G401.6 (cell line): ENCODE measurements at regions not wholly inside any gene's neighbourhood (a gene's known extent, or its start where the extent isn't known, plus 50 kb on each side); places are given as distances from the start of the nearest gene placed in this dataset.

Experiments used
- FAIRE-seq: peaks from 2 replicates; lab custom pipeline; 2012; peaks lifted over from hg19 to GRCh38; lab: Jason Lieb, UNC

- no peak for FAIRE-seq
Measured at GRCh38 chr4:189291939-189292338, 648.7 kb upstream of the FRG1 start.

GRCh38 chr4:189293459-189293858 is 647.2 kb upstream of the FRG1 start:
- FAIRE-seq = no peak

- FAIRE-seq = no peak
Measured at GRCh38 chr4:189294574-189294973, 646.1 kb upstream of the FRG1 start.

GRCh38 chr4:189299706-189300105 is 641.0 kb upstream of the FRG1 start:
- FAIRE-seq = no peak

- no peak for FAIRE-seq
Measured at GRCh38 chr4:189301692-189302091, 639.0 kb upstream of the FRG1 start.

GRCh38 chr4:189302719-189303118 is 638.0 kb upstream of the FRG1 start:
- FAIRE-seq = no peak

- FAIRE-seq = no peak
Measured at GRCh38 chr4:189304167-189304566, 636.5 kb upstream of the FRG1 start.

GRCh38 chr4:189304809-189305208 is 635.9 kb upstream of the FRG1 start:
- FAIRE-seq = no peak

- FAIRE-seq = no peak
Measured at GRCh38 chr4:189305500-189305899, 635.2 kb upstream of the FRG1 start.

GRCh38 chr4:189311251-189311650 is 629.4 kb upstream of the FRG1 start:
- no peak for FAIRE-seq

GRCh38 chr4:189313064-189313463 is 627.6 kb upstream of the FRG1 start:
- no peak for FAIRE-seq

GRCh38 chr4:189313861-189314513 is 626.7 kb upstream of the FRG1 start:
- FAIRE-seq = no peak

- no peak for FAIRE-seq
Measured at GRCh38 chr4:189322426-189322825, 618.2 kb upstream of the FRG1 start.

- FAIRE-seq = no peak
Measured at GRCh38 chr4:189341881-189342280, 598.8 kb upstream of the FRG1 start.

GRCh38 chr4:189355590-189355989 is 585.1 kb upstream of the FRG1 start:
- FAIRE-seq = no peak

GRCh38 chr4:189362364-189362763 is 578.3 kb upstream of the FRG1 start:
- no peak for FAIRE-seq

GRCh38 chr4:189364032-189364449 is 576.6 kb upstream of the FRG1 start:
- FAIRE-seq = no peak

- no peak for FAIRE-seq
Measured at GRCh38 chr4:189365451-189365850, 575.2 kb upstream of the FRG1 start.

GRCh38 chr4:189367832-189368231 is 572.8 kb upstream of the FRG1 start:
- FAIRE-seq = no peak

- no peak for FAIRE-seq
Measured at GRCh38 chr4:189374176-189374575, 566.5 kb upstream of the FRG1 start.

- no peak for FAIRE-seq
Measured at GRCh38 chr4:189376901-189377300, 563.8 kb upstream of the FRG1 start.

GRCh38 chr4:189377569-189377968 is 563.1 kb upstream of the FRG1 start:
- no peak for FAIRE-seq

GRCh38 chr4:189385098-189385497 is 555.6 kb upstream of the FRG1 start:
- no peak for FAIRE-seq

- FAIRE-seq = no peak
Measured at GRCh38 chr4:189385579-189385978, 555.1 kb upstream of the FRG1 start.

- FAIRE-seq = no peak
Measured at GRCh38 chr4:189396435-189396834, 544.2 kb upstream of the FRG1 start.
